Endometrial microvascular endothelial cells (primary cell): ENCODE measurements at regions not wholly inside any gene's neighbourhood (a gene's known extent, or its start where the extent isn't known, plus 50 kb on each side); places are given as distances from the start of the nearest gene placed in this dataset.

Experiments
- in situ Hi-C: cut with HindIII; loops from 2 replicates; pipeline ENCODE4 v1.10.0; 2017; ENCODE audit warnings: low sequenced_read_pairs, low pct_unique_long_range_greater_than_20kb; ENCODE audit errors: inconsistent ontology term

DNA sequence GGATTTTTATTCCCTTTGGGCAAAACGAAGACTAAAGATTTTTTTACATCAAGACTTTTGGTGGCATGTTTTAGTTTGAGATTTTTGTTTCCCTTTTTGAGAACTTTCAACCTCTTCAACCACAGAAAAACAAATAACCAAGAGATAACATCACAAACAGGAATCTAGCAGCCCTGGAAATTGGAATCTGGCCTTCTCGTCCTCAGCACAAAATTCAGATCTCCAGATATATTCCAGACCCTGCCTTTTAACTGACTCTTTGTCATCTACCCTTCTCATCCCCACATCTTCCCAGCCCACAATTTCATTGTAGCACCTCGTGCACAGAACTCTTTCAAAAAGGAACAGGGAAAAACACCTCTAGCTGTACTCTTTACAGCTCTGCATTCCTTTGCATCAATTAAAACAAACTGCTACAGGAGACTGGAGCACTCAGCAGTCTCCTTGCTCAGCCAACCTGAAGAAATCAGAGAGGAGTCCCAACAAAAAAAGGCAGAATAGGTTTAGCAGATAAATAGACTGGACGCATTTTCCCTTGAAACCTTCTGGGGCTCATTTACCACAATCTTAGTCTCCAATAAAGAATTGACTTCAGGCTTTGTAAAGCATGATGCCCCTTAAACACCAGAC is 251.0 kb downstream of the TTLL7 start:
- in situ Hi-C loops: no loop called here

DNA sequence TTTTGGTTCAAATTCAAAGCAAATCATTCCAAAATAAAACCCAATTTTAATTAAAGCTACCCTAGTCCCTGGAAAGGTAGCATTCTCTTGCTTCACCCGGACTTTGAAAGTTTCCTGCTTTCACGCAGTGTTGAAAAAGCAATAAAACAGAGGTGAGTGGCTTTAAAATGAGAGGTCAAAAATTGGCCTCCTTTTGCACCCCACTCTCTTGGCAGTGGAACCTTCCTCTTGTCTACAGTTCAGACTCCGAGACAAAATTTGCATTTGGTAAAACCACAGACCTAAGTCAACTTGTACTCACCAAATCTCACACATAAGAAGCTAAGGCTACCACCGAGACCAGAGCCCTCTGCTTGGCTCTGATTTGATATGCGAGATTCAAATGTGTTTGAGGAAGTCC is 252.7 kb downstream of the TTLL7 start:
- in situ Hi-C loops: no loop called here

GRCh38 chr1:83742446-83742845 is 256.5 kb downstream of the TTLL7 start:
- in situ Hi-C loops: no loop called here

DNA sequence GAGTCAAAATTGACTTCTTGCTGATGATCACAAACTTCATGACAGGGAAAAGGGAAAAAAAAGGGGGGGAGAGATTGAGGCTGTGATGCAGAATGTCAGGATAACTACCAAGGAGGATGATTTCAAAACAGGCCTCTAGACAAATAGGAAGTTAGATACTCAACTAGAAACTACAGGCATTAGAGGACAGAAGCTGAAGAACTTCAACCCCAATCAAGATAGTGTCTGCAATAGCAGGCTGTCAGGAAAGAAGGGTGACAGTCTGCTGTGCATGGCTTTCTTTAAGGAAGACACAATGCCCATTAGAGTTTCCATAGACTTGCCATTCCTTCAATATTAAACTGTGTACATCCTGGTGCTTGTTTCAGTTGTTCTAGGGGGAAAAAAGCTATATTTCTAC is 257.2 kb downstream of the TTLL7 start:
- in situ Hi-C loops: no loop called here

DNA sequence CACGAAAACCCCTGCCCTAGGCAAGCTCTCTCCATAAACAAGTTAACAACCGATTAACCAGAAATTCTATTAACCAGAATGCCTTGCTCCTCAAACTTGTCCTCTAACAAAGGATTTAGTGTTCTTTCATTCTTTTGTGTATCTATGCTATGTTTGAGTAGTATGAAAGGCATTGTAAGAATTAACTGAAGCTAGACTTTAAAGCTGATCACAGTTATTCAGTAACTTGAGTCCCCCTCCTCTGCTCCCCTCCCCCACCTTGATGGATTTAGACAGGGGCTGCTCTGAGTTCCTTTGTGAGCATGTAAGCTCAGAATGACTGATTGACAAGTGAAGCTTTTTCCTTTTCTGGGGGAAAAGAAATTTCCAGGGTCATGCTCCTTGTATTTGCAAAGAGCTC is 257.6 kb downstream of the TTLL7 start:
- in situ Hi-C loops: no loop called here

DNA sequence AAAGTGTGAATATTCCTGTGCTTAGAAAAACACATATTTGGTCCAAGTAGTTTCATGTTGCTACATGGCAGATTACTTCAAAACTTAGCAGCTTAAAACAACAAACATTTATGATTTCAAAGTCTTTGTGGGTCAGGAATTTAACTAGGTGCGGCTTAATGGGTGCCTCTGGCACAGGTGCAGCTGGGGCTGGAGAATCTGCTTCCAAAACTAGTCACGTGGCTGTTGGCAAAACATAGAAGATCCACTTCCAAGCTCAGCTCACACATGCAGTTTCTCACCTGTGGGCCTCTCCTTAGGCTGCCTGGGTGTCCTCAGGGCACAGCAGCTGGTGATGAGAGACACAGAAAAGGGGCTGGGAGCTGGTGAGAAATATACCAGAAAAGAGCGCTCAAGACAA is 263.4 kb downstream of the TTLL7 start:
- in situ Hi-C loops: no loop called here

DNA sequence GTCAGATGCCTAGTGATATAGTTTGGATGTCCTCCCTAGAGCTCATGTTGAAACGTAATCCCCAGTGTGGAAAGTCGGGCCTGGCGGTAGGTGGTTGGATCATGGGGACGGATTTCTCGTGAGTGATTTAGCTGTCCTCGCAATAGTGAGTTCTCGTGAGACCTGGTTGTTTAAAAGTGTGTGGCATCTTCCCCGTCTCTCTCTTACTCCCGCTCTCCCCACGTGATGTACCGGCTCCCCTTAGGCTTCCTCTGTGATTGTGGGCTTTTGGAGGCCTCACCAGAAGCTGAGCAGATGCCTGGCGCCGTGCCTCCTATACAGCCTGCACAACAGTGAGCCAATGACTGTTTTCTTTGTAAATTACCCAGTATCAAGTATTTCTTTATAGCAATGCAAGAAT is 264.5 kb downstream of the TTLL7 start:
- in situ Hi-C loops: no loop called here

DNA sequence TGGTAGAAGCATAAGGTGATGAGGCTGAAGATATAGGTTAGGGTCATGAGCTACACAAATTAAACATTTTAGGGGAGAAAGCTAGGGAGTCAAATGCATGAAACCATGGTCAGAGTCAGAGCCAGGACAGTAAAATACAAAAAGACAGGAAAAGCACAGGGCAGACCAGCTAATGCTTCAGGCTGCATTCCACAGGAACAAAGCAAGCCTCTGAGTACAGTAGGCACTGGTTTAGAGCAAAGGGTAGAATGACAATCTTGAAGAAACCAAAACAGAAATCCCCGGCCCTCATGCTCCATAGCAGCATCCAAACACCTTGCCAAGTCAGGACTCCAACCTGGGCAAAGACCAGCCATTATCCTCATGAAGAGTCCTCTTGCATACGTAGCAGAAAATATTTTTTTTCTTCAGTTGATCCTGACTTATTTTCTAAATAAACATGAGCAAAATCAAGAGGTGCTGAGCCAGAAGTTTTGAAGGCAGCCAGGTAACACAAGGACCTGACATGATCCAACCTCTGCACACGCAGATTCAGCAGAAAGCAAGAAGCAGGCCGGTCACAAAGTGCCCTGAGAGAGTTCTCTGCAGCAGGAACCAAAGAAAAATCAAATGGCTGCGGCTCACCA is 273.1 kb downstream of the TTLL7 start:
- in situ Hi-C loops: no loop called here

GRCh38 chr1:83718338-83718737 is 280.6 kb downstream of the TTLL7 start:
- in situ Hi-C loops: no loop called here

DNA sequence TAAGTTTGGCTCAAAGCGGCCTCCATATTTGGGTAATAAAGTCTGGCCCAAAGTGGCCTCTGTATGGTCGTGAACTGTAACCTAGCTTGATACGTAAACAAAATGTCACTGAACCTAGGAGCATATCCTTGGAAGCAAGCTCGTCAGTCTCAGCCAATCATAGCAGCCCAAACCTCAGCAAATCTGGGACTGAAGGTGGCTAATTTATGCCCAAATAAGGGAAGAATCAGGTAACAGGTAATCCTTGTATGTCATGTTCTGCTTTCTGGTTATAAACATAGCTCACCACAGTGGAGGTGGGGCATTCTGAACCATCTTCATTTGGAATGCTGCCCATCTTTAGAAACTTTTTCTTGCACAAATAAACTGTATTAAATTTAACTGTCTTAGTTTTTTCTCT is 281.1 kb downstream of the TTLL7 start:
- in situ Hi-C loops: no loop called here

GRCh38 chr1:83716641-83717040 is 282.3 kb downstream of the TTLL7 start:
- in situ Hi-C loops: no loop called here

DNA sequence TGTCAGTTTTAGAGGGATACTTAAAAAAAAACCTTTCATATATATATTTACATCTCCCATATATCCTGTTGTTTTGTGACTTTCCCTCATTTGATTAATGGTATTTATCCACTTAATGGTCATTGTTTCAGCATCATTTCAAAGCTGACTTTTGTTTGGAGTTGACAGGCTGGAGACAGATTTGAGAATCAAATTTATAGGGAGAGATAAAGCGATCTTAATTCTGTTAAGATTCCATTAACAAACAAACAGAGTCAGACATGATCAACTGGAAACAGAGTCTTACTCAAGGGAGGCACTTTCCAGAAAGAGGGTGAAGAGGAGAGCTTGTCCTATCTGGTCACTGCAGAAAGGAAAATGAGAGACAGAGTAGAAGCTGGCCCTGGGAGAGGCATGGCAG is 283.4 kb downstream of the TTLL7 start:
- in situ Hi-C loops: no loop called here

- in situ Hi-C loops: no loop called here
Measured at GRCh38 chr1:83709662-83710061, 289.3 kb downstream of the TTLL7 start.

DNA sequence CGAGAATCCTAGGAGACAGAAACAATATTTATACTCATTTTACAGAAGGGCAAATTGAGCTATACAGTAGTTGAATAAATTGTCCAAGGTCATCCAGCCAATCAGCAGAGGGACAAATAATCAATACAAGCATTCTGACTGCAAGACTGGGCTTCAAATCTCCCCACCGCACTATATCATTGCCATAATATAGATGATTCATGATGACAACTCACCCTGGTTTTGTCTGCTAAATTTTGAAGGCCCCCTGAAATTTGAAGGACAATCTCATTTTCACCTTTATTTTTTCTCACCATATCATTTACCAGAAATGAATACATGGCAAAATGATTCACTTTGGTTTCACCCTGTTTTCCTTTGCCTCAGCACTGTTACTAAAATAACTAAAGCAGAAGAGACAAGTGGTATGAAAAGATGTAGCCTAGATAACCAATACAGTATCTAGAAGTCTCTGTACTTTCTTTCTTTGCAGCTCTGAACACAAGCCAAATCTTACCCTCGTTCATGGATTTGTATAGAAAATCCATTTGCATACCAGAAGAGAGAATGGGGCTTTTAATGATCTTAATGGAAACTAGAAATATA is 292.5 kb downstream of the TTLL7 start:
- in situ Hi-C loops: no loop called here

GRCh38 chr1:83705091-83705490 is 293.8 kb downstream of the TTLL7 start:
- in situ Hi-C loops: no loop called here

- in situ Hi-C loops: no loop called here
Measured at GRCh38 chr1:83704350-83704749, 294.6 kb downstream of the TTLL7 start.

DNA sequence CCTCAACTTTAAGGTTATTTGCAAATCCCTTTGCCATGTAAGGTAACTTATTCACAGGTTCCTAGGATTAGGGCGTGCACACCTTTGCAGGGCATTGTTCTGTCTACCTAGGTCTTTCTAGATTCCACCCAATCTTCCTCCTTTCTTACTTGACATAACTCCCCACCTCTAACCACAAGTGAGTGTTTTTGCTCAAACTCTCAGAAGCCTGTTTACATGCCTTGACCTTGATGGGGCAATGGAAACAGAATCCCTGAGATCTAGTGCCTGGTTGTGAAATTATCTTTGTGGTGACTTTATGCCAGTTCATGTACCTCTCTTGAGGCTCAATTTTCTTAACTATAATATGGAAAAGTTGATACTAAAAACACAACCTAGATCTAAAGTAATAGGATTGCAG is 296.6 kb downstream of the TTLL7 start:
- in situ Hi-C loops: no loop called here

- in situ Hi-C loops: no loop called here
Measured at GRCh38 chr1:83701355-83701754, 297.6 kb downstream of the TTLL7 start.

GRCh38 chr1:83698644-83699043 is 300.3 kb downstream of the TTLL7 start:
- in situ Hi-C loops: no loop called here

GRCh38 chr1:83697961-83698360 is 301.0 kb downstream of the TTLL7 start:
- in situ Hi-C loops: no loop called here

DNA sequence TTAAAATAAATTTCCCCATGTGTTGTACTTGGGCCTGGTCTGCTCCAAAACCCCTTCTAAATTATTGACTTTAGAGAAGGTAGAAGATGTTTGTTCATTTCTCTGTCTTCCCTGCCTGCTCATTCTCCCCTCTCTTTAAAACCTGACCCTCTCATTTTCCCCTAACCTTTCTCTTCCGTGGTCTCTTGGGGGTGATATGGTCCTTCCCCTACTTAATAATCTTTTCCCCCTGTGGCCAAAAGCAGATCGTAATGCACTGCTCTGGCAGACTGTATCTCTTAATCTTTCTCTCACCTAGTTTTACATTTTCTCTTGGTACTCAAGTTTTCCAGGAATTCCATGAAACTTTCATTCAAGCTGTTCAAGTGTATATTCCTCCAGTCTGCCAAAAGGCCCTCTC is 301.7 kb downstream of the TTLL7 start:
- in situ Hi-C loops: no loop called here
